22Rv1 (cell line): ENCODE measurements at regions not wholly inside any gene's neighbourhood (a gene's known extent, or its start where the extent isn't known, plus 50 kb on each side); places are given as distances from the start of the nearest gene placed in this dataset.

Experiments used
- ZFX ChIP-seq: fragments of 450-650 bp; IDR thresholded peaks from 2 replicates; pipeline ENCODE4 v1.6.1; 2017; ENCODE audit warnings: antibody characterized with exemption, borderline replicate concordance
- TF ChIP-seq, protein P1 (sequence below): fragments of 450-650 bp; IDR thresholded peaks from 2 replicates; pipeline ENCODE4 v1.5.1; 2017; ENCODE audit warnings: mild to moderate bottlenecking

DNA sequence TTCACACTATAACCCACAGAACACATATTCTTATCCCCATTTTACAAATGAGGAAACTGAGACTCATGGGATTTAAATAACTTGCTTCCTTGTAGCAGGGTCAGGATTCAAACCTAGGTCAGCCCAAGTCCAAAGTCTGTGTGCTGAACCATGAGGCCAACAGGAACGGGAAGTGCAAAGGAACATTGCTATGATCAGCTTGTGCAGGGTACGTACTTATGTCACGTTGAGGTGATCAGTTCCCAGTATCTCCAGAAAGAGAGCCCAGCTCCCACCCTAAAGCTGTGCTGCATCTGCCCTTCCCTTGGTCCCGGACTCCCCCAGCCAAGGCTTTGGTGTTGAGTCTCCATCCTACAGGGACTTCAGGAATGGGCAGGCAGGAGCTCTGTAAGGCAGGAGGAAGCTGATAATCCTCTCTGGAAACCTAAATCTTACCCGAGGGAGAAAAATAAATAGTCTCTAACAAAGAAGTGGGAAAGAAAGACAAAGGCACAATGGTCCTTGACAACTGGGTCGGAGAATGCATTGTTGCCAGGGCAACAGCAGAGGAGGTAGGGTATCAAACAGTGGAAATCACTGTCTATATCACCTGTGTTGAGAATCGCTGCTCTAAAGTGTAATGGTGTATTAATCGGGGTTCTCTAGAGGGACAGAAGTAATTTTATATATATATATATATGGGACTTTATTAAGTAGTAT is 82.5 kb upstream of the FICD start:
- TF ChIP-seq, protein P1, sequence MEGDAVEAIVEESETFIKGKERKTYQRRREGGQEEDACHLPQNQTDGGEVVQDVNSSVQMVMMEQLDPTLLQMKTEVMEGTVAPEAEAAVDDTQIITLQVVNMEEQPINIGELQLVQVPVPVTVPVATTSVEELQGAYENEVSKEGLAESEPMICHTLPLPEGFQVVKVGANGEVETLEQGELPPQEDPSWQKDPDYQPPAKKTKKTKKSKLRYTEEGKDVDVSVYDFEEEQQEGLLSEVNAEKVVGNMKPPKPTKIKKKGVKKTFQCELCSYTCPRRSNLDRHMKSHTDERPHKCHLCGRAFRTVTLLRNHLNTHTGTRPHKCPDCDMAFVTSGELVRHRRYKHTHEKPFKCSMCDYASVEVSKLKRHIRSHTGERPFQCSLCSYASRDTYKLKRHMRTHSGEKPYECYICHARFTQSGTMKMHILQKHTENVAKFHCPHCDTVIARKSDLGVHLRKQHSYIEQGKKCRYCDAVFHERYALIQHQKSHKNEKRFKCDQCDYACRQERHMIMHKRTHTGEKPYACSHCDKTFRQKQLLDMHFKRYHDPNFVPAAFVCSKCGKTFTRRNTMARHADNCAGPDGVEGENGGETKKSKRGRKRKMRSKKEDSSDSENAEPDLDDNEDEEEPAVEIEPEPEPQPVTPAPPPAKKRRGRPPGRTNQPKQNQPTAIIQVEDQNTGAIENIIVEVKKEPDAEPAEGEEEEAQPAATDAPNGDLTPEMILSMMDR = no peak
- no peak for TF ChIP-seq ZFX
